GM18499 (cell line): ENCODE measurements at regions not wholly inside any gene's neighbourhood (a gene's known extent, or its start where the extent isn't known, plus 50 kb on each side); places are given as distances from the start of the nearest gene placed in this dataset.
"Not testable (repeated sequence)": the region's sequence is repeated elsewhere in the genome, so short reads cannot be mapped to it uniquely, and the experiment has no call there.

ENCODE experiments used
- ATAC-seq: cut with Tn5 transposase; IDR thresholded peaks from one replicate; pipeline ENCODE4 v1.9.1; 2021; ENCODE audit warnings: moderate number of reproducible peaks; ENCODE audit not compliant: insufficient read depth, unreplicated experiment

DNA sequence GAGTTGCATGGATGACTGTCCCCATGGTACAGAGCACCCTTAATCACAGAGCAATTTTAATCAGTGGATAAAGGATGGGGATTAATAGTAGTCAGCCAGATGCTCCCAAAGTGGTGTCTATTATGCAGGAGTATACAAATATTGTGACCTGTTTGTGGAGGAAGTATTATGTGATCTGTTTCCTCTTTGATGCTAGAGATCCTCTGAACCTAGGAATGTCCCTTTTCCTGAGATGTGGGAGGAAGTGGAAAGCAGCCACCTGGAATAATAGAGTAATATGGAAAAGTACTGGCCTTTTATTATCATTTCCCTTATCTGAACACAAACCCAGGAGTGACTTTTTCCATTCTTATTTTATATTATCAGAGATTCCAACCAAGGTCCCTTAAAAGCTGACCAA is 94.2 kb upstream of the EFEMP1 start:
- no peak for ATAC-seq

DNA sequence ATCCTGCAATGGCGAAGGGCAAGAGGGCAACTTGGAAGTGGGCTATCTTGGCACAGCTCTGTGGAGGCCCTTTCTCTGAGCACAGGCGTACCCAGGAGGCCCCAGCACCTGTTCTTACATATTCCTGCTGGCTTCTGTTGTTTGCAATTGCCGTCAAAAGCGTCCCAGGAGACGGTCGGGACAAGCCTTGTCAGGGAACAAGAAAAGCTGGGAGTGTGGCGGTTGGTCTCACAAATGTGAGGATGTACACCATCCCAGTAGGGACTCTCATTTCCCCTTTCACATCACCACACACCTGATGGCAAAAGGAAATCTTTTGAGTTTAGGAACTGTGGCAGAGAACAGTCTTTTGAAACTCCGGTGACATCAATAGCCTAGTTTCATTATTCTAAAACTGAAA is 94.7 kb upstream of the EFEMP1 start:
- no peak for ATAC-seq

- no peak for ATAC-seq
Measured at GRCh38 chr2:56021136-56021474, 97.5 kb upstream of the EFEMP1 start.

DNA sequence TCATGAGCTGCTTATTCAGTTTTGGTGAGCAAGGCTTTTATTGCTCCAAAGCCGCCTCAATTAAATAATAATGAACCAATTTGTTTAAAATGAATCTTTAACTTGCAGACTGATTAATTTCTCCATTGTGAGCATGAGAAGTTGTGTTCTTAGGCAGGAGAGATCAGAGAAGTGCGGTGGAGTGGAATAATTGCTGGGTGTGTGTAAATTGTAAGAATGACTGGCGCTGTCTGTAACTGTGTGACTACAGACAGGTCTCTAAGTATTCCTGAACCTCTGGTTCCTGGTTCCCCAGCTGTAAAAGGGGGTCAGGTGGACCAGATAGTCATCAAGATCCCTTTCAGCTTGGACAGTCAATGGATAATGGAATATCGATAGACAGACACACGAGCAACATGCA is 98.0 kb upstream of the EFEMP1 start:
- ATAC-seq: no peak

DNA sequence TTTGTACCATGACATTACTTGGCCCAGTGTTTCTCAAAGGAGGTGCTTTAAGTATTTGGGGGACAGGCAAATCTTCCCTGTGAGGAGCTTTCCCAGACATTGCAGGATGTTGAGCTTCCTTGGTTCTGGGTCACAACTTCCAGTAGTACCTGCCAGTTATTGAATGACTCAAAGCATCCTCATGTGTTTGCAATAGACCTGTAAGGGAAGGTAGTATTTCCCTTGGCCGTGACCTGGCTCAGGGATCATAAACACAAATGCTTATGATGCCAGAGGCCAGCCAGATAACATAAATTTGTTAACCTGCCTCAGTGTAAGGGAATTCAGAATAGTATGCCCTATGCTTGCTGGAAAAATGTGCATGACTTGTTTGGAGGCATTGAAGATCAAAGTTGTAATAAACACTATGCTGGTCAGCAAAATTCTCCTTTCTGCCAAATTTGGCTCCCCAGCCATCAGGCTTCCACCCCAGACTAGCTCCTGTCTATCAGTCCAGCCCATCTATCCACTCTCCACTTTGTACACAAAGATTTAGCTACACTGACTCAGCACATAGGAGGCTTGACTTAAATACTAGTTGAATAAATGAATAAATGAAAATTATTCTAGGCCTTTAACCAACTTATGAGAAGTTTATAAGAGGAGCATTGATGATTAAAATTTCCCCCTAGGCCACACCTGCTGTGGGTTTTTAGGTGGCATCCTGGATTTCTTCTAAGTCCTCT is 102.0 kb upstream of the EFEMP1 start:
- no peak for ATAC-seq

DNA sequence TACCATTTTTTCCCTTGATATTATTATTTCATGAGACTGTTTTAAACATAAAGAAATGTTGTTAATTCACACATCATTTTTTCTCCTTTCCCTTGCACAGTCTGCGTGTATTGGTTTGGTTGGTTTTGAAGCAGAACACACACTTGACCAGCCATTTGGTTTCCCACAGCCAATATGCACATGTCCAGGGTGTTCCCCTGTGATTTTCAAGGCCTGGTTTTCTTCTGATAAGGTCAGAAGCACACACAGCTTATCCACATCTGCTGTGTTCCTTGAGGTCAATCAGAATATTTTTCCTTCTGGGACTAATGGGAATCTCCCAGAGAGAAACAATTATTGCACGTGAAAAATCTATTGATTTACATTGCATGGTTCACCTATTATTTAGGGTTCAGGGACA is 103.2 kb upstream of the EFEMP1 start:
- no peak for ATAC-seq

DNA sequence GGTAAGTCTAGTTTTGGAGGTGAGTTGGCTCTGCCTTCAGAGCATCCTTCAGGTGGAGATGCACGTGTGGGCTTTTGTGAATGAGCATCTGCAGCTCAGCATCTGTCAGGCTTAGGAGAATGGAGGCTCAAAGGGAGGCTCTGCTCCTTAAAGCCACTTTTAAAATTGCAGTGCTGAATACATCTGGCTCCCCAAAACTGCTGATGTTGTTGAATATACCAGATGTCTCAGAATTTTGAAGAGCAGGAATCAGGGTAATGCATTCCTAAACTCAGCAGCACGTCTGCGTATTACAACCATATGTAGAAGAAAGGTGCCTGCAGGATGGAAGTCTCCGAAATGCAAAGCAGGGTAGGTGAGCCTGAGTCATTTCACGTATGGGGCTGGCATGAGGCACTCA is 106.5 kb upstream of the EFEMP1 start:
- ATAC-seq: no peak

DNA sequence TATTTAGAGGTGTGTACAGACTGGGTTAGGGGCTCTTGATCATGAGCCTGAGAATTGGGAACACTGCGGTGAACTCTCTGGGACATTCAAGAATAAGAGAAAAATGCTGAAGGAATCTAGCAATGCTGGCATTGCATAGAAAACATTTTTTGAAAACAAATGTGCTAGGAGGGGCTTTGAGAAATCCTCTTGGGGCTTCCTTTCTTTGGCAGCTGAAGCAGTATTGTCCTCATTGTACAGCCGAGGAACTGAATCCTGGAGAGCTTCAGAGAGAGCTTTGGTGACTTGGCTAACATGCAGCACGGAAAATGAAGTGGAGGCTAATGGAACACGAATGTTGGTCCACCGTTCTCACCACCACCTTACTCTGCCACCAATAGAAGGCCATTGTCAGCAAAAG is 107.3 kb upstream of the EFEMP1 start:
- no peak for ATAC-seq

GRCh38 chr2:56034258-56034657 is 110.7 kb upstream of the EFEMP1 start:
- no peak for ATAC-seq

- ATAC-seq: no peak
Measured at GRCh38 chr2:56040189-56040588, 116.6 kb upstream of the EFEMP1 start.

DNA sequence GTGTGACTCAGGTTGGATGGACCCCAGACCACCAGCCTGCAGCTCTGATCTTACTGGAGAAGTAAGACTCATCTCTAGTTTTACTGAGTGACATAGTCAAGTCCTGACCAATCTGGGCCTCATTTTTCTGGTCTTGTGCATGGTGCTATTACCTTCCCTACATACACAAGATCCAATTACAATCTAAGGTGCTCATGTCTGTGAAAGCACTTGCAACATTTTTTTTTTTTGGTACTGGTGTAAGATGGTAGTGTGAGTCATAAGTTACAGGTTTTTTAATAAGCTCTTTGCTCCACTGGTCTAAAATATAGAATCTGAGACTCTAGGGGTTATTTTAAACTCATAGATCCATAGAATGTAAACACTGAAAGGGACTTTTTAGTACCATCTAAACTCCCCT is 117.3 kb upstream of the EFEMP1 start:
- ATAC-seq: no peak

- no peak for ATAC-seq
Measured at GRCh38 chr2:56047136-56047535, 123.6 kb upstream of the EFEMP1 start.

DNA sequence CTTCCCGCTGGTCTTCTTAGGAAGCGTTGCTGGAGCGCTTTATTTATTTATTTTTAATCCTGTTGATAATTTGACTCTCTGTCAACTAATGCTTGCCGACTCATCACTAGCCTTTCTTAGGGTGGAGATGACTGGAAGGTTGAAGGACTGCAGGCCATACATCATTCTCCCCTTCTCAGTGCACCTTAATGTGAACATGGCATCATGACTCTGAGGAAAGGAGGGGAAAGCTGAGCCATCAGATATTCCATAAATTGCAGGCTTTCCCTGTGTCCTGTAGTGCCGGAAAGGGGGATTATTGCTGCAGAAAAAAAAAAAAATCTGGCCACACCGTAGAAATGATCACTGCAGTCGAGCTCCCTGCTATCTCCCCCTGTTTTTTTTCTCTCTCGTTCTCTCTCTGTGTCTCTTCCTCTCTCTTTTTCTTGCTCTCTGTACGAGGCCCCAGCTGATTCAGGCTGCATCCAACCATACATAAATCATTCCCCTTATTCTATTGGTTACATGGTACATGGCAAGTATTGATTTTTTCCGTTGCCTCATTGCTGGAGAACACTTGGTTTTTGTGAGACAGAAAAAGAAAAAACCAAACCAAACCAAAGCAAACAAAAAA is 125.8 kb upstream of the EFEMP1 start:
- ATAC-seq: no peak

- no peak for ATAC-seq
Measured at GRCh38 chr2:56053679-56054078, 130.1 kb upstream of the EFEMP1 start.

GRCh38 chr2:56055405-56055804 is 128.4 kb upstream of the CCDC85A start:
- ATAC-seq: no peak

GRCh38 chr2:56061327-56061726 is 122.5 kb upstream of the CCDC85A start:
- ATAC-seq: not testable (repeated sequence)

GRCh38 chr2:56068746-56069145 is 115.0 kb upstream of the CCDC85A start:
- no peak for ATAC-seq

GRCh38 chr2:56077359-56077915 is 106.4 kb upstream of the CCDC85A start:
- no peak for ATAC-seq

DNA sequence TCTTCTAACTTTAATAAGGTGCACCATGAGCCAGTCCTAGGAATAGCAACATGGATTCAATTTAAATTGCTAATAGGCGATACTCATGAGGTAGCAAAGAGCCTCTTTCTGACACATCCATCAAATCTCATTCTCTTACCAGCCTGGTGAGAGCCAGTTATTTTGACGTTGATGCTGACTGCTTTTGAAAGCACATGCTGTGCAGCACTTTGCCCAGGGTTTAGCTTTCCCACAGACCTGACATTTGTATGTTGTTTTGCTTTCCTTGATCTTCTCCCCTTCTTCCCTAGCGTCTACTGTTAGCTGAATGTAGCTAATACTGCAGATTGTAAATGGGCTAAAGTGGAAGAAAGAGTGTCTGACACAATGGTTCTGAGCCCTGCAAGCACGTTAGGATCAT is 101.1 kb upstream of the CCDC85A start:
- ATAC-seq: no peak

- ATAC-seq: no peak
Measured at GRCh38 chr2:56084111-56084901, 99.5 kb upstream of the CCDC85A start.

- no peak for ATAC-seq
Measured at GRCh38 chr2:56086336-56086735, 97.5 kb upstream of the CCDC85A start.
